Neural cell (in vitro differentiated cells): ENCODE measurements at regions not wholly inside any gene's neighbourhood (a gene's known extent, or its start where the extent isn't known, plus 50 kb on each side); places are given as distances from the start of the nearest gene placed in this dataset.

Source experiments
- EP300 ChIP-seq: fragments of 450-650 bp; conservative IDR thresholded peaks from 2 replicates; pipeline ENCODE4 v1.6.1; 2014; ENCODE audit warnings: antibody characterized with exemption, mild to moderate bottlenecking, moderate library complexity; ENCODE audit not compliant: poor library complexity, severe bottlenecking
- EZH2 ChIP-seq: fragments of 200-600, 300-800 bp; shearing (Covaris generic), sonication (generic); IDR thresholded peaks from 2 replicates; pipeline ENCODE4 v1.6.1; 2014; ENCODE audit warnings: antibody characterized with exemption, low read length, borderline replicate concordance, mild to moderate bottlenecking; ENCODE audit not compliant: insufficient read depth, poor library complexity, severe bottlenecking
- MXI1 ChIP-seq: fragments of 450-650 bp; conservative IDR thresholded peaks from 2 replicates; pipeline ENCODE4 v1.6.1; 2014; ENCODE audit warnings: antibody characterized with exemption, mild to moderate bottlenecking; ENCODE audit not compliant: poor library complexity, severe bottlenecking
- POLR2AphosphoS5 ChIP-seq: IDR thresholded peaks from 2 replicates; pipeline ENCODE4 v1.6.1; 2012
- RAD21 ChIP-seq: fragments of 450-650 bp; conservative IDR thresholded peaks from 2 replicates; pipeline ENCODE4 v1.6.1; 2014; ENCODE audit warnings: antibody characterized with exemption, mild to moderate bottlenecking, moderate library complexity
- SMC3 ChIP-seq: fragments of 450-650 bp; conservative IDR thresholded peaks from 2 replicates; pipeline ENCODE4 v1.6.1; 2014; ENCODE audit warnings: antibody characterized with exemption, mild to moderate bottlenecking, moderate library complexity; ENCODE audit not compliant: poor library complexity
- TAF1 ChIP-seq: IDR thresholded peaks from 2 replicates; pipeline ENCODE4 v1.6.1; 2012; ENCODE audit warnings: low read depth
- TF ChIP-seq, protein P1 (sequence below): fragments of 450-650 bp; IDR thresholded peaks from 2 replicates; pipeline ENCODE4 v1.5.1; 2014; ENCODE audit warnings: antibody characterized with exemption, mild to moderate bottlenecking, moderate library complexity; ENCODE audit not compliant: poor library complexity, severe bottlenecking
- TF ChIP-seq, protein P2 (sequence below): IDR thresholded peaks from 2 replicates; pipeline ENCODE4 v1.6.1; 2012; ENCODE audit warnings: borderline replicate concordance

DNA sequence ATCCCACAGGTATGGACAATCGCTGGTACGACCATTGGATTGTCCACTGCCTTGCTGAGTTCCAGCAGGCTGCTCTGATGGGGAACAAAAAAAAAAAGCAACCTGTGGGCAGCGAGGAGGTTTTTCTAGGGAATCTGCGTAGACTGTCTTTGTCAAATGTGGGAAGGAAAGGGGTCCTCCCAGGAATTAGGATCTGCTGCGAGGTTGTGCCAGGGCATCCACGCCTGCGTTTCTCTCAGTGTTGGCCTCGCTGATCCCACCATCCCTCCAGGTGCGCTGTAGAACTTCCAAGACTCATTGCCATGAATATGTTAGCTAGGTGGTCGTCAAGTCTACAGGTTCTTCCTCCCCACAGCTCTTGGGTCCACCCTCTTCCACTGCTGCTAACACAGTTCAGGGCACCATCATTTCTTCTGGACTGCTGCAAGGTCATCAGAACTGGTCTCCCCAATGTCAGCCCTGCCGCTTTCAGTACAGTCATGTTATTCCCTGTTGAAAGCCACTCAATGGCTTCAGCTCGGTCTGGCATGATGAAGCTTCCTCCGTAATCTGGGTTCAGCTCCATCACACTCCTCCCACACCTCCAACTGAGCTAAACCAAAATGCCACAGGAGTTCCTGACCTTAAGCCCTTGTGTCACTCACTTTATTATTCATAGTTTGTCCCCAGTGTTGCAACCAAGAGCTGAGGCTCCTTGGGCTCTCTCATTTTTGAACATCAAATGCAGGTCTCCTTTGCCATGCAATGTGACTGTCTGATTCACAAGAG is 79.5 kb upstream of the DMRT1 start:
- TF ChIP-seq SMC3 (no peak), EZH2 (no peak), POLR2AphosphoS5 (no peak), RAD21 (no peak), MXI1 (no peak), EP300 (no peak), TAF1 (no peak)
- TF ChIP-seq, protein P1, sequence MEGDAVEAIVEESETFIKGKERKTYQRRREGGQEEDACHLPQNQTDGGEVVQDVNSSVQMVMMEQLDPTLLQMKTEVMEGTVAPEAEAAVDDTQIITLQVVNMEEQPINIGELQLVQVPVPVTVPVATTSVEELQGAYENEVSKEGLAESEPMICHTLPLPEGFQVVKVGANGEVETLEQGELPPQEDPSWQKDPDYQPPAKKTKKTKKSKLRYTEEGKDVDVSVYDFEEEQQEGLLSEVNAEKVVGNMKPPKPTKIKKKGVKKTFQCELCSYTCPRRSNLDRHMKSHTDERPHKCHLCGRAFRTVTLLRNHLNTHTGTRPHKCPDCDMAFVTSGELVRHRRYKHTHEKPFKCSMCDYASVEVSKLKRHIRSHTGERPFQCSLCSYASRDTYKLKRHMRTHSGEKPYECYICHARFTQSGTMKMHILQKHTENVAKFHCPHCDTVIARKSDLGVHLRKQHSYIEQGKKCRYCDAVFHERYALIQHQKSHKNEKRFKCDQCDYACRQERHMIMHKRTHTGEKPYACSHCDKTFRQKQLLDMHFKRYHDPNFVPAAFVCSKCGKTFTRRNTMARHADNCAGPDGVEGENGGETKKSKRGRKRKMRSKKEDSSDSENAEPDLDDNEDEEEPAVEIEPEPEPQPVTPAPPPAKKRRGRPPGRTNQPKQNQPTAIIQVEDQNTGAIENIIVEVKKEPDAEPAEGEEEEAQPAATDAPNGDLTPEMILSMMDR, result no peak
- TF ChIP-seq, protein P2, sequence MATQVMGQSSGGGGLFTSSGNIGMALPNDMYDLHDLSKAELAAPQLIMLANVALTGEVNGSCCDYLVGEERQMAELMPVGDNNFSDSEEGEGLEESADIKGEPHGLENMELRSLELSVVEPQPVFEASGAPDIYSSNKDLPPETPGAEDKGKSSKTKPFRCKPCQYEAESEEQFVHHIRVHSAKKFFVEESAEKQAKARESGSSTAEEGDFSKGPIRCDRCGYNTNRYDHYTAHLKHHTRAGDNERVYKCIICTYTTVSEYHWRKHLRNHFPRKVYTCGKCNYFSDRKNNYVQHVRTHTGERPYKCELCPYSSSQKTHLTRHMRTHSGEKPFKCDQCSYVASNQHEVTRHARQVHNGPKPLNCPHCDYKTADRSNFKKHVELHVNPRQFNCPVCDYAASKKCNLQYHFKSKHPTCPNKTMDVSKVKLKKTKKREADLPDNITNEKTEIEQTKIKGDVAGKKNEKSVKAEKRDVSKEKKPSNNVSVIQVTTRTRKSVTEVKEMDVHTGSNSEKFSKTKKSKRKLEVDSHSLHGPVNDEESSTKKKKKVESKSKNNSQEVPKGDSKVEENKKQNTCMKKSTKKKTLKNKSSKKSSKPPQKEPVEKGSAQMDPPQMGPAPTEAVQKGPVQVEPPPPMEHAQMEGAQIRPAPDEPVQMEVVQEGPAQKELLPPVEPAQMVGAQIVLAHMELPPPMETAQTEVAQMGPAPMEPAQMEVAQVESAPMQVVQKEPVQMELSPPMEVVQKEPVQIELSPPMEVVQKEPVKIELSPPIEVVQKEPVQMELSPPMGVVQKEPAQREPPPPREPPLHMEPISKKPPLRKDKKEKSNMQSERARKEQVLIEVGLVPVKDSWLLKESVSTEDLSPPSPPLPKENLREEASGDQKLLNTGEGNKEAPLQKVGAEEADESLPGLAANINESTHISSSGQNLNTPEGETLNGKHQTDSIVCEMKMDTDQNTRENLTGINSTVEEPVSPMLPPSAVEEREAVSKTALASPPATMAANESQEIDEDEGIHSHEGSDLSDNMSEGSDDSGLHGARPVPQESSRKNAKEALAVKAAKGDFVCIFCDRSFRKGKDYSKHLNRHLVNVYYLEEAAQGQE, result no peak
